Gastrocnemius medialis (tissue), 4 donors: ENCODE measurements at regions not wholly inside any gene's neighbourhood (a gene's known extent, or its start where the extent isn't known, plus 50 kb on each side); places are given as distances from the start of the nearest gene placed in this dataset.
A peak's percentile ranks its signal among the peaks of the same experiment; 100 is the strongest.

Source experiments
- POLR2A ChIP-seq, 2 donors: fragments of 450-650 bp; IDR thresholded peaks; one replicate each; pipeline ENCODE4 v1.6.1; 2017; ENCODE audit warnings: antibody characterized with exemption in 2 of 2, mild to moderate bottlenecking in 2 of 2, moderate library complexity in 2 of 2
- TF ChIP-seq, protein P1 (sequence below), 5 experiments: fragments of 450-650 bp in 3 of 5; fragments of 200-600 bp in 2 of 5; sonication (generic) in 2 of 5; IDR thresholded peaks in 4 of 5; conservative IDR thresholded peaks in 1 of 5; 1 replicate in 4 of 5; 2 replicates in 1 of 5; pipeline ENCODE4 v1.5.1; 2016 to 2019; ENCODE audit warnings: antibody characterized with exemption in 5 of 5, mild to moderate bottlenecking in 3 of 5, moderate library complexity in 3 of 5

DNA sequence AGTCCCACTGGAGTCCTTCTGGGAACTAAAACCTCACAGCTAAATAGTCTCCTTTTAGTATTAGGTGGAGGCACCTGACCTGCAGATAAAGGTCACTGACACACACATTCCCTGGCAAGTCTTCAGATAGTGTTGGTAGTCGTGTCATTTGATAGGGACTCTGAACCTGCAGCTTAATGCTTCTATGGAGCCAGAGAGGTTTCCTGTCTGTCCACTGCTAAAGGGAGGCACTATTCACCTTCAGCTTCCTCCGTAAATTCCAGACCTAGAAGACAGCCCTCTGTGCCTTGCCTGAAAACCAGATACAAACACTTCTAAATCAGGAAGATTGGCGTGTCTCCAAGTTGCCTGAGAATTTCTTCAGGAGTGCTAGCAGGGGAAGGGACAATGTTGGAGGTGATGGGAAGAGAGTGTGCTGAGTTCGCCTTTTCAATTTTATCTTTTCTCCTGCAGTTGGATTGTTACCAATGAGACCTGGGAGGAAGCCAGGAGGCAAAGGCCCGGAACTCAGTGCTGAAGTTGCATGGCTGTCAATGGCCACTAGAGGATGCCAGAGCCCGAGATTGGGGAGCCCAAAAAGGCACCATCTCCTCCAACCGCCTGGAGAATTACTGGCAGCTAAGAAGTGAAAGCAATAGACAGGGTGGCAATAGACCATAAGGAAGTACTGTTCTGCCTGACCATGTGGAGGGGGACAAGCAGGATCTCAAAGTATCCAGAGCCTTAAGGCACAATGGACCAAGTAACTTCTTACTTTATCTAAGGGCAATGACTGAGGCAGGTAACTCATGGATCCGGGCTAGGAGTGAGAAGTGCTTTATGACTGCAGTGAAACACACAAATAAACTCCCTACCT is 81.6 kb upstream of the SCAF11 start:
- TF ChIP-seq, protein P1, sequence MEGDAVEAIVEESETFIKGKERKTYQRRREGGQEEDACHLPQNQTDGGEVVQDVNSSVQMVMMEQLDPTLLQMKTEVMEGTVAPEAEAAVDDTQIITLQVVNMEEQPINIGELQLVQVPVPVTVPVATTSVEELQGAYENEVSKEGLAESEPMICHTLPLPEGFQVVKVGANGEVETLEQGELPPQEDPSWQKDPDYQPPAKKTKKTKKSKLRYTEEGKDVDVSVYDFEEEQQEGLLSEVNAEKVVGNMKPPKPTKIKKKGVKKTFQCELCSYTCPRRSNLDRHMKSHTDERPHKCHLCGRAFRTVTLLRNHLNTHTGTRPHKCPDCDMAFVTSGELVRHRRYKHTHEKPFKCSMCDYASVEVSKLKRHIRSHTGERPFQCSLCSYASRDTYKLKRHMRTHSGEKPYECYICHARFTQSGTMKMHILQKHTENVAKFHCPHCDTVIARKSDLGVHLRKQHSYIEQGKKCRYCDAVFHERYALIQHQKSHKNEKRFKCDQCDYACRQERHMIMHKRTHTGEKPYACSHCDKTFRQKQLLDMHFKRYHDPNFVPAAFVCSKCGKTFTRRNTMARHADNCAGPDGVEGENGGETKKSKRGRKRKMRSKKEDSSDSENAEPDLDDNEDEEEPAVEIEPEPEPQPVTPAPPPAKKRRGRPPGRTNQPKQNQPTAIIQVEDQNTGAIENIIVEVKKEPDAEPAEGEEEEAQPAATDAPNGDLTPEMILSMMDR (IDR thresholded peaks at IDR 0.05 in 4 of 5, conservative IDR thresholded peaks at IDR 0.05 in 1 of 5) = peak; percentile 62 to 79 (median 72)
- TF ChIP-seq POLR2A (IDR thresholded peaks at IDR 0.05) = no peak
